OCI-LY1 (cell line): ENCODE measurements at regions not wholly inside any gene's neighbourhood (a gene's known extent, or its start where the extent isn't known, plus 50 kb on each side); places are given as distances from the start of the nearest gene placed in this dataset.

Source experiments
- H2AFZ ChIP-seq: fragments of 200-600 bp; sonication (generic), shearing (Covaris generic); 2 replicates; pipeline ENCODE4 v1.6.0; 2014; ENCODE audit warnings: antibody characterized with exemption, mild to moderate bottlenecking, low read length
- H3F3A ChIP-seq: fragments of 200-600 bp; sonication (generic), shearing (Covaris generic); 2 replicates; pipeline ENCODE4 v1.6.0; 2014; ENCODE audit warnings: mild to moderate bottlenecking, antibody characterized with exemption, low read length, moderate library complexity; ENCODE audit not compliant: insufficient read depth
- H3K27ac ChIP-seq: fragments of 200-600 bp; sonication (generic); 2 replicates; pipeline ENCODE4 v1.5.1; 2014; ENCODE audit warnings: low read length, mixed run types, mild to moderate bottlenecking, low read depth; ENCODE audit not compliant: poor library complexity, severe bottlenecking
- H3K27me3 ChIP-seq: fragments of 200-600 bp; sonication (generic); 2 replicates; pipeline ENCODE4 v1.6.0; 2014; ENCODE audit warnings: antibody characterized with exemption, mild to moderate bottlenecking, low read length, moderate library complexity; ENCODE audit not compliant: insufficient read depth
- H3K36me3 ChIP-seq: fragments of 200-600 bp; sonication (generic); 2 replicates; pipeline ENCODE4 v1.6.1; 2014; ENCODE audit warnings: mild to moderate bottlenecking, antibody characterized with exemption, low read length, moderate library complexity, mixed read lengths; ENCODE audit not compliant: insufficient read depth
- H3K4me1 ChIP-seq: fragments of 200-600 bp; sonication (generic); 2 replicates; pipeline ENCODE4 v1.5.1; 2014; ENCODE audit warnings: mild to moderate bottlenecking, low read length, moderate library complexity; ENCODE audit not compliant: insufficient read depth, severe bottlenecking
- H3K4me2 ChIP-seq: fragments of 200-600 bp; sonication (generic), shearing (Covaris generic); 2 replicates; pipeline ENCODE4 v1.6.1; 2014; ENCODE audit warnings: low read length
- H3K4me3 ChIP-seq: fragments of 200-600 bp; sonication (generic); 2 replicates; pipeline ENCODE4 v1.5.1; 2014; ENCODE audit warnings: low read length, low read depth, mild to moderate bottlenecking, mixed read lengths; ENCODE audit not compliant: poor library complexity, severe bottlenecking
- H3K79me2 ChIP-seq: fragments of 200-600 bp; shearing (Covaris generic); 2 replicates; pipeline ENCODE4 v1.6.1; 2016; ENCODE audit warnings: mixed run types, low read length, mixed read lengths; ENCODE audit not compliant: insufficient read depth
- H3K9ac ChIP-seq: fragments of 200-600 bp; sonication (generic), shearing (Covaris generic); 2 replicates; pipeline ENCODE4 v1.6.1; 2014; ENCODE audit warnings: mild to moderate bottlenecking, low read length, mixed read lengths
- H3K9me2 ChIP-seq: fragments of 200-600 bp; sonication (generic), shearing (Covaris generic); 2 replicates; pipeline ENCODE4 v1.6.1; 2014; ENCODE audit warnings: low read depth, mild to moderate bottlenecking, low read length, mixed read lengths
- H3K9me3 ChIP-seq: fragments of 200-600 bp; shearing (Covaris generic); 2 replicates; pipeline ENCODE4 v1.6.1; 2014; ENCODE audit warnings: low read length, mixed read lengths
- H4K20me1 ChIP-seq: fragments of 200-600 bp; sonication (generic), shearing (Covaris generic); 2 replicates; pipeline ENCODE4 v1.6.0; 2016; ENCODE audit warnings: mild to moderate bottlenecking, low read length; ENCODE audit not compliant: insufficient read depth
- EZH2 ChIP-seq: fragments of 200-600 bp; sonication (generic), shearing (Covaris generic); IDR thresholded peaks from 2 replicates; pipeline ENCODE4 v1.8.0; 2017; ENCODE audit warnings: borderline replicate concordance, mixed run types, mild to moderate bottlenecking, antibody characterized with exemption, low read length, moderate library complexity, mixed read lengths
- TF ChIP-seq, protein P1 (sequence below): fragments of 200-600 bp; sonication (generic), shearing (Covaris generic); IDR thresholded peaks from 2 replicates; pipeline ENCODE4 v1.5.1; 2017; ENCODE audit warnings: mild to moderate bottlenecking, antibody characterized with exemption, low read length, moderate library complexity, mixed read lengths

DNA sequence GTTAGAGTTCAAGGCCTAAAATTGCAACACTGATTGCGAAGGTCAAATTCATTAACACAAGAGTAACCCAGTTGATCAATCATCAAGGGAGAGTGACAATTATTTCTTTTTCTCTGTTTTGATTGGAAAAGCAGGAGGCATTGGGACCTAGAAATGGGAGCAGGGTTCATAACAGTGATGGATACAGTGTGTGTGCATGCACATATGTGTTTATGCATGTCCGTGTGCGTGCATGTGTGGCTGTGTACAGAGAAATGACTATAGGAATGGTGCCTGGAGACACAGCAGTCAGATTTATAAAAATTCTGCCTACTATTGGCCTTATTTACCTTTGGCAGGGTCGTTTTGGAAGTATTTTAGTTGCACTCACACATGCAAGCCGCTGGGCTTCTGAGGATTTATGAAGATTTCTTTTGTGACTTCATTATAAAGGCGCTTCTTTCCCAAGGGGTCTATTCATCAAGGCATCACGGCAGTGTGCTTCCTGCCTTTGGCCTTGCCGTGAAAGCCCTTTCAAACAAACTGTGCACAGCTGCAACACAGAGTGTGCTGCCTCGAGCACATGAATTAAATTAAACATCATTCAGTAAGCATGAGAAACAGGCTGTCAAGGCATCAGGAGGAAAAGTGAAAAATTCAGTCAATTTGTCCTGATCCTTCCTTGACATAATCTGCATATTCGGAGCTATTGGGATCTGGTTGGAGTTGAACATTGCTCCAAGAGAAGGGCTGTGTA lies 122.8 kb upstream of the PUM3 start:
- H3K4me2 ChIP-seq, result no peak overlapping the region

DNA sequence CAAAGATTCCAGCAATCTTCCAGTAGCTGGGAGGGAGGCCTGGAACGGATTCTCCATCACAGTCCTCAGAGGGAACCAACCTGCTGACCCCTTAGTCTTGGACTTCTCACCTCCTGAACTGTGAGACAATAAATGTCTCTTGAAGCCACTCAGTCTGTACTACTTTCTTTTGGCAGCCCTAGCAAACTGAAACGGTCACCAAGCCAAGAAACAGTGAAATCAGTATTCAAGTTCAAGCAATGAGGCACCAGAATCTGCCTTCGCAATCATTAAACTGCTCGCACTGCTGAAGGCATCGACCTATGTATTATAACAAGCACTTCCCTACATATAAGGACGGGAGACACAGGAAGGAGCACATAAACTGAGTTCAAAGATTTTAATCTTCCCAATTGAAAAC lies 120.6 kb upstream of the PUM3 start:
- no peak for TF ChIP-seq EZH2
- TF ChIP-seq, protein P1, sequence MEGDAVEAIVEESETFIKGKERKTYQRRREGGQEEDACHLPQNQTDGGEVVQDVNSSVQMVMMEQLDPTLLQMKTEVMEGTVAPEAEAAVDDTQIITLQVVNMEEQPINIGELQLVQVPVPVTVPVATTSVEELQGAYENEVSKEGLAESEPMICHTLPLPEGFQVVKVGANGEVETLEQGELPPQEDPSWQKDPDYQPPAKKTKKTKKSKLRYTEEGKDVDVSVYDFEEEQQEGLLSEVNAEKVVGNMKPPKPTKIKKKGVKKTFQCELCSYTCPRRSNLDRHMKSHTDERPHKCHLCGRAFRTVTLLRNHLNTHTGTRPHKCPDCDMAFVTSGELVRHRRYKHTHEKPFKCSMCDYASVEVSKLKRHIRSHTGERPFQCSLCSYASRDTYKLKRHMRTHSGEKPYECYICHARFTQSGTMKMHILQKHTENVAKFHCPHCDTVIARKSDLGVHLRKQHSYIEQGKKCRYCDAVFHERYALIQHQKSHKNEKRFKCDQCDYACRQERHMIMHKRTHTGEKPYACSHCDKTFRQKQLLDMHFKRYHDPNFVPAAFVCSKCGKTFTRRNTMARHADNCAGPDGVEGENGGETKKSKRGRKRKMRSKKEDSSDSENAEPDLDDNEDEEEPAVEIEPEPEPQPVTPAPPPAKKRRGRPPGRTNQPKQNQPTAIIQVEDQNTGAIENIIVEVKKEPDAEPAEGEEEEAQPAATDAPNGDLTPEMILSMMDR, result no peak
- H3K4me1 ChIP-seq, result no peaks in the 10 kb centered on the region

More for the DNA sequence above, 122.8 kb upstream of the PUM3 start:
- no peak for TF ChIP-seq EZH2
- TF ChIP-seq, protein P1, result no peak
- H3K79me2 ChIP-seq, result no peaks in the 10 kb centered on the region
- H3K9me2 ChIP-seq, result no peaks in the 10 kb centered on the region
- no peak overlapping the region for H2AFZ ChIP-seq
- no peaks in the 10 kb centered on the region for H3K36me3 ChIP-seq
- no peaks in the 10 kb centered on the region for H3K4me1 ChIP-seq
- H3K4me3 ChIP-seq, result no peak overlapping the region
- H3K9me3 ChIP-seq, result no peaks in the 10 kb centered on the region
- H3K27ac ChIP-seq, result no peak overlapping the region
- H4K20me1 ChIP-seq, result no peaks in the 10 kb centered on the region
- no peaks in the 10 kb centered on the region for H3F3A ChIP-seq
- no peaks in the 10 kb centered on the region for H3K27me3 ChIP-seq
- no peak overlapping the region for H3K9ac ChIP-seq

DNA sequence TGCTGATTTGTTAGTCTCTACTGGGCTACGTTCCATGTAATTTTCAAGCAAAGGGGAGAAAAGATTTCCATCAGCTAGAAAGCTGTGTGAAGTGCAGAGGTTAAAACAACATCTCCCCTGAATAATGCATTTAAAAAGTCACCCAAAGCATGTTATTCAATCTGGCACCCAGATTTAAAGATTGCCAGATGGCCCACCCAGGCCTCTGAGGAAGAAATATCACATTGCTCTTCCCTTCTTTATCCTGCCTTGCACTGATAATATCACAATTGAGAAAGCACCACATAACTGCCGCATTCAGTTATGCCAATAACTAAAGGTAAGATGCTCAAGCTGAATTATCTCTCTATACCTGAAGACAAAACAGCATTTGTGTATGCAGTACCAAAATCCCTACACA lies 119.4 kb upstream of the PUM3 start:
- Histone ChIP-seq H3K27me3 (no peaks in the 10 kb centered on the region), H3K9me3 (no peaks in the 10 kb centered on the region), H2AFZ (no peak overlapping the region), H3K4me3 (no peak overlapping the region), H3K9me2 (no peaks in the 10 kb centered on the region), H3K36me3 (no peaks in the 10 kb centered on the region), H3K4me2 (no peak overlapping the region), H3K4me1 (no peaks in the 10 kb centered on the region), H3K79me2 (no peaks in the 10 kb centered on the region), H4K20me1 (no peaks in the 10 kb centered on the region), H3F3A (no peaks in the 10 kb centered on the region), H3K27ac (no peak overlapping the region), H3K9ac (no peak overlapping the region)
- no peak for TF ChIP-seq EZH2
- TF ChIP-seq, protein P1, result no peak

More for the DNA sequence above, 120.6 kb upstream of the PUM3 start:
- H3K27me3 ChIP-seq, result no peaks in the 10 kb centered on the region
- no peak overlapping the region for H3K4me3 ChIP-seq
- H3K9me2 ChIP-seq, result no peaks in the 10 kb centered on the region
- no peaks in the 10 kb centered on the region for H3F3A ChIP-seq
- no peak overlapping the region for H2AFZ ChIP-seq
- no peak overlapping the region for H3K4me2 ChIP-seq
- no peaks in the 10 kb centered on the region for H4K20me1 ChIP-seq
- H3K27ac ChIP-seq, result no peak overlapping the region
- H3K9me3 ChIP-seq, result no peaks in the 10 kb centered on the region
- no peaks in the 10 kb centered on the region for H3K36me3 ChIP-seq
- H3K79me2 ChIP-seq, result no peaks in the 10 kb centered on the region
- no peak overlapping the region for H3K9ac ChIP-seq
